OCI-LY7 (cell line): ENCODE measurements at regions not wholly inside any gene's neighbourhood (a gene's known extent, or its start where the extent isn't known, plus 50 kb on each side); places are given as distances from the start of the nearest gene placed in this dataset.
"Not testable (repeated sequence)": the region's sequence is repeated elsewhere in the genome, so short reads cannot be mapped to it uniquely, and the experiment has no call there.

Source experiments
- BruUV-seq: library from RNA; stranded (reverse); fragments of 400-500 nt; replicated peaks from 2 replicates; lab custom pipeline; 2021; lab: Mats Ljungman, UMichigan
- CTCF ChIA-PET: fragments of 300-600 bp; sonication (Branson Sonifier 250); formaldehyde crosslinking; loops from one replicate; lab custom pipeline; 2022; ENCODE audit warnings: antibody characterized with exemption; ENCODE audit not compliant: unreplicated experiment; lab: Charles Lee
- POLR2A ChIA-PET: fragments of 300-600 bp; sonication (Branson Sonifier 250); formaldehyde crosslinking; loops from one replicate; lab custom pipeline; 2022; ENCODE audit warnings: antibody characterized with exemption; lab: Charles Lee
- DNase-seq: peaks from one replicate; pipeline ENCODE4 v3.0.0-alpha.2; 2015; ENCODE audit warnings: low spot score
- H2AFZ ChIP-seq: fragments of 200-600 bp; sonication (generic), shearing (Covaris generic); 2 replicates; pipeline ENCODE4 v1.6.1; 2014; ENCODE audit warnings: mild to moderate bottlenecking, antibody characterized with exemption, low read length, moderate library complexity
- H3K27ac ChIP-seq: fragments of 200-600 bp; sonication (generic); 2 replicates; pipeline ENCODE4 v1.5.1; 2014; ENCODE audit warnings: mixed run types, low read depth, mild to moderate bottlenecking, moderate library complexity, low read length, inconsistent platforms; ENCODE audit not compliant: poor library complexity, severe bottlenecking
- H3K36me3 ChIP-seq: fragments of 200-600 bp; sonication (generic); 2 replicates; pipeline ENCODE4 v1.6.1; 2014; ENCODE audit warnings: mild to moderate bottlenecking, antibody characterized with exemption, low read length, moderate library complexity, mixed read lengths; ENCODE audit not compliant: insufficient read depth
- H3K4me1 ChIP-seq: fragments of 200-600 bp; sonication (generic); 2 replicates; pipeline ENCODE4 v1.5.1; 2014; ENCODE audit warnings: mild to moderate bottlenecking, low read length; ENCODE audit not compliant: insufficient read depth, poor library complexity, severe bottlenecking
- H3K4me2 ChIP-seq: fragments of 200-600 bp; sonication (generic); 2 replicates; pipeline ENCODE4 v1.6.1; 2014; ENCODE audit warnings: mild to moderate bottlenecking, low read length
- H3K4me3 ChIP-seq: fragments of 200-600 bp; sonication (generic); 2 replicates; pipeline ENCODE4 v1.5.1; 2014; ENCODE audit warnings: mild to moderate bottlenecking, low read depth, low read length; ENCODE audit not compliant: poor library complexity, severe bottlenecking
- H3K79me2 ChIP-seq: fragments of 200-600 bp; sonication (generic); 2 replicates; pipeline ENCODE4 v1.6.1; 2016; ENCODE audit warnings: low read depth, mild to moderate bottlenecking, low read length, moderate library complexity, mixed read lengths; ENCODE audit not compliant: insufficient read depth
- H3K9me2 ChIP-seq: fragments of 200-600 bp; sonication (generic); 2 replicates; pipeline ENCODE4 v1.6.1; 2016; ENCODE audit warnings: mild to moderate bottlenecking, low read length, mixed read lengths; ENCODE audit not compliant: insufficient read depth
- H3K9me3 ChIP-seq: fragments of 200-600 bp; sonication (generic); 2 replicates; pipeline ENCODE4 v1.6.1; 2014; ENCODE audit warnings: mild to moderate bottlenecking, mixed run types, low read length, mixed read lengths
- H4K20me1 ChIP-seq: fragments of 200-600 bp; sonication (generic); 2 replicates; pipeline ENCODE4 v1.6.1; 2014; ENCODE audit warnings: mild to moderate bottlenecking, antibody characterized with exemption, low read length, moderate library complexity, mixed read lengths; ENCODE audit not compliant: insufficient read depth
- EZH2phosphoT487 ChIP-seq: fragments of 200-600 bp; sonication (generic); IDR thresholded peaks from 2 replicates; pipeline ENCODE4 v1.6.1; 2018; ENCODE audit warnings: low read depth, borderline replicate concordance, mild to moderate bottlenecking, mixed run types, antibody characterized with exemption, low read length, moderate library complexity, mixed read lengths
- intact Hi-C: fragments of 100-400 bp; cut with micrococcal nuclease; formaldehyde crosslinking; loops from one replicate; pipeline ENCODE4 v1.10.0; 2022; ENCODE audit not compliant: unreplicated experiment
- TF ChIP-seq, protein P1 (sequence below): fragments of 200-600 bp; sonication (generic); conservative IDR thresholded peaks from 2 replicates; pipeline ENCODE4 v1.5.1; 2014; ENCODE audit warnings: mild to moderate bottlenecking, antibody characterized with exemption, low read length, moderate library complexity, mixed read lengths

DNA sequence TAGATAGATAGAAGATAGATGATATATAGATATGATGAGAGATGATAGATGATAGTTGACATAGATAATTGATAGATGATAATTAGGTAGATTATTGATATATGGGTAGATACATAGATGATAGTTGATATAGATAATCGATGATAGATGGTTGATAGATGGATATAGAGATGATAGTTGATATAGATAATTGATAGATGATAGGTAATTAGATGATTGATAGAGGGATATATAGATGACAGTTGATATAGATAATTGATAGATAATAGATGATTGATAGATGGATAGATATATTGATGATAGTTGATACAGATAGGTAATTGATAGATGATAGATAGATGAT, 72.3 kb downstream of the PRR15 start:
- Histone ChIP-seq H4K20me1 (no peaks in the 10 kb centered on the region), H3K4me3 (no peak overlapping the region), H3K4me1 (no peaks in the 10 kb centered on the region), H3K9me2 (no peaks in the 10 kb centered on the region), H3K9me3 (no peaks in the 10 kb centered on the region), H3K4me2 (no peak overlapping the region), H3K36me3 (no peaks in the 10 kb centered on the region), H2AFZ (no peak overlapping the region), H3K79me2 (no peaks in the 10 kb centered on the region), H3K27ac (no peak overlapping the region)
- intact Hi-C loops, result loop anchor here (10.0 kb wide), 1 partner anchor 429 kb away; no protein-coding TSS in a partner anchor
- TF ChIP-seq EZH2phosphoT487, result no peak
- TF ChIP-seq, protein P1, sequence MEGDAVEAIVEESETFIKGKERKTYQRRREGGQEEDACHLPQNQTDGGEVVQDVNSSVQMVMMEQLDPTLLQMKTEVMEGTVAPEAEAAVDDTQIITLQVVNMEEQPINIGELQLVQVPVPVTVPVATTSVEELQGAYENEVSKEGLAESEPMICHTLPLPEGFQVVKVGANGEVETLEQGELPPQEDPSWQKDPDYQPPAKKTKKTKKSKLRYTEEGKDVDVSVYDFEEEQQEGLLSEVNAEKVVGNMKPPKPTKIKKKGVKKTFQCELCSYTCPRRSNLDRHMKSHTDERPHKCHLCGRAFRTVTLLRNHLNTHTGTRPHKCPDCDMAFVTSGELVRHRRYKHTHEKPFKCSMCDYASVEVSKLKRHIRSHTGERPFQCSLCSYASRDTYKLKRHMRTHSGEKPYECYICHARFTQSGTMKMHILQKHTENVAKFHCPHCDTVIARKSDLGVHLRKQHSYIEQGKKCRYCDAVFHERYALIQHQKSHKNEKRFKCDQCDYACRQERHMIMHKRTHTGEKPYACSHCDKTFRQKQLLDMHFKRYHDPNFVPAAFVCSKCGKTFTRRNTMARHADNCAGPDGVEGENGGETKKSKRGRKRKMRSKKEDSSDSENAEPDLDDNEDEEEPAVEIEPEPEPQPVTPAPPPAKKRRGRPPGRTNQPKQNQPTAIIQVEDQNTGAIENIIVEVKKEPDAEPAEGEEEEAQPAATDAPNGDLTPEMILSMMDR, result peak; percentile 14; the same call in 1 of the 2 replicates
- ChIA-PET CTCF (no interaction called here), POLR2A (interaction anchor here (2.1 kb wide), 1 partner anchor 16 kb away, joined by 4 read pairs; no protein-coding TSS in a partner anchor)
- DNase-seq, result no peak
- no TSS peak for BruUV-seq

DNA sequence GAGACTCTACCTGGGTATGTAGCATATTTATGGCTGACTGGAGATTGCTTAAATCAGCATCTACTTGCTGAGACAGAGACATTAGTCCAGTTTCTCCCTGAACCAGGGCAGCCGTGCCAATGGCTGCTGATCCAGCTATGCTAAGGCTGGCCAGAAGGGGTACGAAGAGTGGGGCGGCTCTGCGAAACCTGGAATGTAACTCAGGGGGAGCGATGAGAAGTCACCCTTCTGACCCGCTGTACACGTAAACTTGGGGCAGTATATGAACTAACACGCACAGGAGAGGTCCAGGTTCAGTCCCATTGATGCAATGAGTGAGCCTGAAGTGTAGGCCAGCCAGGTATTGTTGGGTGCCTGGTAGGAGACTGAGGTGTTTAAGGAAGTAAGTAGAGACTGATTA, 73.7 kb downstream of the PRR15 start:
- H3K4me2 ChIP-seq, result no peak overlapping the region
- no peak overlapping the region for H3K27ac ChIP-seq
- DNase-seq, result no peak
- H3K4me3 ChIP-seq, result no peak overlapping the region
- intact Hi-C loops, result loop anchor here (10.0 kb wide), 1 partner anchor 427 kb away; no protein-coding TSS in a partner anchor
- no peaks in the 10 kb centered on the region for H3K9me3 ChIP-seq
- TF ChIP-seq, protein P1, result no peak
- TF ChIP-seq EZH2phosphoT487, result no peak
- no peaks in the 10 kb centered on the region for H3K79me2 ChIP-seq
- H2AFZ ChIP-seq, result no peak overlapping the region
- ChIA-PET CTCF (no interaction called here), POLR2A (interaction anchor here (2.1 kb wide), 1 partner anchor 17 kb away, joined by 4 read pairs; no protein-coding TSS in a partner anchor)
- no TSS peak for BruUV-seq
- no peaks in the 10 kb centered on the region for H3K4me1 ChIP-seq
- H3K9me2 ChIP-seq, result no peaks in the 10 kb centered on the region
- H3K36me3 ChIP-seq, result no peaks in the 10 kb centered on the region
- no peaks in the 10 kb centered on the region for H4K20me1 ChIP-seq

DNA sequence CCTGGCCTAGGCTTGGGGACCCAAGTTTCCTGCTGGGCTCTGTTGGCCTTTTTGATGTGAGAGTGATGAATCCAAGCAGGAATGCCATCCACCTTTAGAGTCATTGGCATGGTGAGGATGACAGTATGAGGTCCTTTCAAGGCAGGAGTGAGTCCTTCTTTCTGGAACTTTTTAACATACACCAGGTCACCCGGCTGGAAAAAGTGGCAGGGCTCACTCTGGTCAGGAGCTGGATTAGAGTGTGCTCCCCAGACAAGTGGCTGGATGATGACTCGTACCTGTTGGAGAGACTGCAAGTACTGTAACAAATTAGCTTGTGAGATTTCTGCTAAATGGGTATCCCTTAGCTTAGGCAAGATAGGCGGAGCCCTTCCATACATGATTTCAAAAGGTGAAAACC, 75.2 kb downstream of the PRR15 start:
- POLR2A ChIA-PET, H3K27ac ChIP-seq, H3K9me2 ChIP-seq, H3K4me3 ChIP-seq, H3K4me2 ChIP-seq, H3K9me3 ChIP-seq, H3K4me1 ChIP-seq, H3K36me3 ChIP-seq, H3K79me2 ChIP-seq, BruUV-seq, H4K20me1 ChIP-seq, H2AFZ ChIP-seq, DNase-seq: not testable (repeated sequence)
- intact Hi-C loops, result loop anchor here (10.0 kb wide), 1 partner anchor 426 kb away; no protein-coding TSS in a partner anchor
- CTCF ChIA-PET, result interaction anchor here (0.6 kb wide), 1 partner anchor 13 kb away, joined by 3 read pairs; no protein-coding TSS in a partner anchor
